ENCODE measurements at regions not wholly inside any gene's neighbourhood (a gene's known extent, or its start where the extent isn't known, plus 50 kb on each side); places are given as distances from the start of the nearest gene placed in this dataset.

GRCh38 chr3:144041960-144042556, 70.4 kb downstream of the DIPK2A start:
- Histone ChIP-seq H3K4me1 (replicated peaks; ENCODE audit: insufficient read depth) (peaks cover 9% of the 10 kb centered on the region; the same call in 1 of the 2 replicates), H3K9me2 (ENCODE audit: insufficient read depth) (no peaks in the 10 kb centered on the region), H4K20me1 (ENCODE audit: insufficient read depth) (no peaks in the 10 kb centered on the region), H3K27ac (no peak overlapping the region), H3K4me3 (no peak overlapping the region), H3F3A (ENCODE audit: insufficient read depth, low read depth) (no peaks in the 10 kb centered on the region), H3K9me3 (ENCODE audit: insufficient read depth, low read depth) (no peaks in the 10 kb centered on the region), H3K27me3 (ENCODE audit: insufficient read depth, low read depth) (no peaks in the 10 kb centered on the region), H2AFZ (no peak overlapping the region), H3K36me3 (ENCODE audit: low read depth) (no peaks in the 10 kb centered on the region), H3K4me2 (no peak overlapping the region), H3K79me2 (ENCODE audit: low read depth) (no peaks in the 10 kb centered on the region)
- no TSS peak for BruUV-seq (replicated peaks)
- POLR2A ChIA-PET (ENCODE audit: unreplicated experiment): no interaction called here
- no peak for DNase-seq
- intact Hi-C loops (cut with micrococcal nuclease; ENCODE audit: unreplicated experiment): no loop called here
- TF ChIP-seq CTCF (conservative IDR thresholded peaks at IDR 0.05) (no peak), EZH2 (IDR thresholded peaks at IDR 0.05; ENCODE audit: low read depth) (no peak)
- CTCF ChIA-PET: no interaction called here

- no peaks in the 10 kb centered on the region for H4K20me1 ChIP-seq (ENCODE audit: insufficient read depth)
- no peak overlapping the region for H2AFZ ChIP-seq
- no peaks in the 10 kb centered on the region for H3K79me2 ChIP-seq (ENCODE audit: low read depth)
- TF ChIP-seq CTCF (conservative IDR thresholded peaks at IDR 0.05) (no peak), EZH2 (IDR thresholded peaks at IDR 0.05; ENCODE audit: low read depth) (no peak)
- H3K9me2 ChIP-seq (ENCODE audit: insufficient read depth): no peaks in the 10 kb centered on the region
- POLR2A ChIA-PET (ENCODE audit: unreplicated experiment): no interaction called here
- H3K4me2 ChIP-seq: no peak overlapping the region
- intact Hi-C loops (cut with micrococcal nuclease; ENCODE audit: unreplicated experiment): no loop called here
- H3K27me3 ChIP-seq (ENCODE audit: insufficient read depth, low read depth): no peaks in the 10 kb centered on the region
- no peaks in the 10 kb centered on the region for H3K9me3 ChIP-seq (ENCODE audit: insufficient read depth, low read depth)
- H3K4me3 ChIP-seq: no peak overlapping the region
- no peak for DNase-seq
- no TSS peak for BruUV-seq (replicated peaks)
- H3F3A ChIP-seq (ENCODE audit: insufficient read depth, low read depth): no peaks in the 10 kb centered on the region
- no peak overlapping the region for H3K27ac ChIP-seq
- CTCF ChIA-PET: no interaction called here
- H3K36me3 ChIP-seq (ENCODE audit: low read depth): no peaks in the 10 kb centered on the region
- H3K4me1 ChIP-seq (replicated peaks; ENCODE audit: insufficient read depth): no peaks in the 10 kb centered on the region
These were observed 74.1 kb downstream of the DIPK2A start for GRCh38 chr3:144045766-144046165.

- H3K4me2 ChIP-seq: no peak overlapping the region
- H3K9me2 ChIP-seq (ENCODE audit: insufficient read depth): no peaks in the 10 kb centered on the region
- TF ChIP-seq EZH2 (IDR thresholded peaks at IDR 0.05; ENCODE audit: low read depth) (no peak), CTCF (conservative IDR thresholded peaks at IDR 0.05) (no peak)
- H3K4me1 ChIP-seq (replicated peaks; ENCODE audit: insufficient read depth): no peaks in the 10 kb centered on the region
- H4K20me1 ChIP-seq (ENCODE audit: insufficient read depth): no peaks in the 10 kb centered on the region
- H2AFZ ChIP-seq: no peak overlapping the region
- no peaks in the 10 kb centered on the region for H3F3A ChIP-seq (ENCODE audit: insufficient read depth, low read depth)
- no TSS peak for BruUV-seq (replicated peaks)
- no peak for DNase-seq
- no peaks in the 10 kb centered on the region for H3K36me3 ChIP-seq (ENCODE audit: low read depth)
- no peak overlapping the region for H3K27ac ChIP-seq
- H3K4me3 ChIP-seq: no peak overlapping the region
- no peaks in the 10 kb centered on the region for H3K9me3 ChIP-seq (ENCODE audit: insufficient read depth, low read depth)
- no peaks in the 10 kb centered on the region for H3K79me2 ChIP-seq (ENCODE audit: low read depth)
- H3K27me3 ChIP-seq (ENCODE audit: insufficient read depth, low read depth): no peaks in the 10 kb centered on the region
- CTCF ChIA-PET: no interaction called here
- POLR2A ChIA-PET (ENCODE audit: unreplicated experiment): no interaction called here
- intact Hi-C loops (cut with micrococcal nuclease; ENCODE audit: unreplicated experiment): no loop called here
These were observed 77.8 kb downstream of the DIPK2A start for GRCh38 chr3:144049374-144049773.

Measured in PC-9 (cell line).